Lower leg skin (tissue), 3 donors: ENCODE measurements at regions not wholly inside any gene's neighbourhood (a gene's known extent, or its start where the extent isn't known, plus 50 kb on each side); places are given as distances from the start of the nearest gene placed in this dataset.

Source experiments
- POLR2A ChIP-seq, 2 donors: fragments of 450-650 bp; IDR thresholded peaks; one replicate each; pipeline ENCODE4 v1.6.1; 2016 to 2017; ENCODE audit warnings: antibody characterized with exemption in 2 of 2, mild to moderate bottlenecking in 1 of 2, moderate library complexity in 1 of 2
- TF ChIP-seq, protein P1 (sequence below), 3 donors: fragments of 450-650 bp; IDR thresholded peaks; one replicate each; pipeline ENCODE4 v1.5.1; 2016; ENCODE audit warnings: antibody characterized with exemption in 3 of 3, mild to moderate bottlenecking in 3 of 3, moderate library complexity in 2 of 3

DNA sequence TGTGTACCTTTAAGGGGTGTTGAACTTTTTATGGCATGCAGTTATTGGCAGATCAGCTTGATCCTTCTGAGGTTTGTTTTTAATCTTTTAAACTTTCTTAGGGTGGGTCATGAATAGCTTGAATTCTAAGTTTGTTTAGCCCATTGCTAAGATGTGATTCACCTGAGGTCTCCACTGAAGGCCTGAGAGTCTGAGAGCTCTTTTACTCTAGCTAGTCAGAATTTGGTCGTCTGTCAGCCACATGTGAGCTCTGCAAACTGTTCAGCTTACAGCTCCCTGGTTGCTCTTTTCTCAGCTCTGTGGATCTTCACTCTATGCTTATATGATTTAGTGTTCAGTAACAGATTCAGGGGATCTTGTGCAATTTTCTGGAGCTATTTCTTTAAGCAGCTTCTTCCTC, 161.3 kb downstream of the ABHD5 start:
- TF ChIP-seq, protein P1, sequence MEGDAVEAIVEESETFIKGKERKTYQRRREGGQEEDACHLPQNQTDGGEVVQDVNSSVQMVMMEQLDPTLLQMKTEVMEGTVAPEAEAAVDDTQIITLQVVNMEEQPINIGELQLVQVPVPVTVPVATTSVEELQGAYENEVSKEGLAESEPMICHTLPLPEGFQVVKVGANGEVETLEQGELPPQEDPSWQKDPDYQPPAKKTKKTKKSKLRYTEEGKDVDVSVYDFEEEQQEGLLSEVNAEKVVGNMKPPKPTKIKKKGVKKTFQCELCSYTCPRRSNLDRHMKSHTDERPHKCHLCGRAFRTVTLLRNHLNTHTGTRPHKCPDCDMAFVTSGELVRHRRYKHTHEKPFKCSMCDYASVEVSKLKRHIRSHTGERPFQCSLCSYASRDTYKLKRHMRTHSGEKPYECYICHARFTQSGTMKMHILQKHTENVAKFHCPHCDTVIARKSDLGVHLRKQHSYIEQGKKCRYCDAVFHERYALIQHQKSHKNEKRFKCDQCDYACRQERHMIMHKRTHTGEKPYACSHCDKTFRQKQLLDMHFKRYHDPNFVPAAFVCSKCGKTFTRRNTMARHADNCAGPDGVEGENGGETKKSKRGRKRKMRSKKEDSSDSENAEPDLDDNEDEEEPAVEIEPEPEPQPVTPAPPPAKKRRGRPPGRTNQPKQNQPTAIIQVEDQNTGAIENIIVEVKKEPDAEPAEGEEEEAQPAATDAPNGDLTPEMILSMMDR (IDR thresholded peaks at IDR 0.05) = no peak
- no peak for TF ChIP-seq POLR2A (IDR thresholded peaks at IDR 0.05)
